KMS-11 (cell line): ENCODE measurements at regions not wholly inside any gene's neighbourhood (a gene's known extent, or its start where the extent isn't known, plus 50 kb on each side); places are given as distances from the start of the nearest gene placed in this dataset.

Experiments used
- H2AFZ ChIP-seq: fragments of 200-600 bp; sonication (generic); 2 replicates; pipeline ENCODE4 v1.6.1; 2016; ENCODE audit warnings: antibody characterized with exemption, mixed run types, low read depth
- H3K27ac ChIP-seq: fragments of 200-600 bp; sonication (generic); 2 replicates; pipeline ENCODE4 v1.6.1; 2016; ENCODE audit warnings: mild to moderate bottlenecking, mixed run types
- H3K27me3 ChIP-seq: fragments of 200-600 bp; sonication (generic); 2 replicates; pipeline ENCODE4 v1.6.1; 2017; ENCODE audit warnings: mild to moderate bottlenecking, low read depth, mixed run types, moderate library complexity; ENCODE audit not compliant: insufficient read depth
- H3K36me3 ChIP-seq: fragments of 200-600 bp; sonication (generic); 2 replicates; pipeline ENCODE4 v1.6.1; 2017; ENCODE audit warnings: mild to moderate bottlenecking, mixed run types; ENCODE audit not compliant: insufficient read depth
- H3K4me1 ChIP-seq: fragments of 200-600 bp; sonication (generic); 2 replicates; pipeline ENCODE4 v1.6.1; 2016; ENCODE audit warnings: mild to moderate bottlenecking, low read depth, mixed run types; ENCODE audit not compliant: poor library complexity, severe bottlenecking
- H3K4me2 ChIP-seq: fragments of 200-600 bp; sonication (generic); 2 replicates; pipeline ENCODE4 v1.7.0; 2016; ENCODE audit warnings: mild to moderate bottlenecking, mixed run types
- H3K4me3 ChIP-seq: fragments of 200-600 bp; sonication (generic); IDR thresholded peaks from 2 replicates; pipeline ENCODE4 v1.6.1; 2017; ENCODE audit warnings: low read depth, low read length, mixed read lengths; ENCODE audit not compliant: insufficient read depth
- H3K79me2 ChIP-seq: fragments of 200-600 bp; sonication (generic); 2 replicates; pipeline ENCODE4 v1.6.1; 2016; ENCODE audit warnings: low read depth, mixed run types; ENCODE audit not compliant: insufficient read depth
- H3K9ac ChIP-seq: fragments of 200-600 bp; sonication (generic); 2 replicates; pipeline ENCODE4 v1.6.1; 2016; ENCODE audit warnings: mild to moderate bottlenecking, mixed run types
- H4K20me1 ChIP-seq: fragments of 200-600 bp; sonication (generic); 2 replicates; pipeline ENCODE4 v1.6.1; 2016; ENCODE audit warnings: mild to moderate bottlenecking, mixed run types; ENCODE audit not compliant: insufficient read depth
- TF ChIP-seq, protein P1 (sequence below): fragments of 200-600 bp; sonication (generic); conservative IDR thresholded peaks from 2 replicates; pipeline ENCODE4 v1.6.1; 2017; ENCODE audit warnings: low read depth, mild to moderate bottlenecking, antibody characterized with exemption, low read length, moderate library complexity, mixed read lengths

DNA sequence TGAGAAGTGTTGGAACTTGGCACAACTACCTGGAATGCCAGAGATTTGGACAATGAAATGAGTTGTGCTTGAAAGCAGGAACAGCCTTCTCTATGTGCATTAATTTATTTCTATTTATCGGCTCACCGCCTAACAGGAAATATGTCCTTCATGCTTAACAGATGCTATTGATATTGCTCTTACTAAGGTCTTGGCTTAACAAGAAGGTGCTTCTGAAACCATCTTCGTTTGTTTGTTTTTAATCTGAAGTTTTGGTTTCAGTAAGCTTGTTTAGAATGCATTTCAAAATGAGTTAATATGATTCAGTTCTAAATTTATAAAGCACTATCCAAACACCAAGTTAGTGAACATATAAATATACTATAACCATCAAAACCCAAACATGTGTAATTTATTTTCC, 898.3 kb upstream of the B3GALT2 start:
- no peaks in the 10 kb centered on the region for H3K27me3 ChIP-seq
- no peaks in the 10 kb centered on the region for H3K36me3 ChIP-seq
- H3K27ac ChIP-seq, result no peak overlapping the region
- H3K4me3 ChIP-seq, result no peak overlapping the region
- H3K79me2 ChIP-seq, result no peaks in the 10 kb centered on the region
- H3K9ac ChIP-seq, result no peak overlapping the region
- no peak overlapping the region for H3K4me2 ChIP-seq
- TF ChIP-seq, protein P1, sequence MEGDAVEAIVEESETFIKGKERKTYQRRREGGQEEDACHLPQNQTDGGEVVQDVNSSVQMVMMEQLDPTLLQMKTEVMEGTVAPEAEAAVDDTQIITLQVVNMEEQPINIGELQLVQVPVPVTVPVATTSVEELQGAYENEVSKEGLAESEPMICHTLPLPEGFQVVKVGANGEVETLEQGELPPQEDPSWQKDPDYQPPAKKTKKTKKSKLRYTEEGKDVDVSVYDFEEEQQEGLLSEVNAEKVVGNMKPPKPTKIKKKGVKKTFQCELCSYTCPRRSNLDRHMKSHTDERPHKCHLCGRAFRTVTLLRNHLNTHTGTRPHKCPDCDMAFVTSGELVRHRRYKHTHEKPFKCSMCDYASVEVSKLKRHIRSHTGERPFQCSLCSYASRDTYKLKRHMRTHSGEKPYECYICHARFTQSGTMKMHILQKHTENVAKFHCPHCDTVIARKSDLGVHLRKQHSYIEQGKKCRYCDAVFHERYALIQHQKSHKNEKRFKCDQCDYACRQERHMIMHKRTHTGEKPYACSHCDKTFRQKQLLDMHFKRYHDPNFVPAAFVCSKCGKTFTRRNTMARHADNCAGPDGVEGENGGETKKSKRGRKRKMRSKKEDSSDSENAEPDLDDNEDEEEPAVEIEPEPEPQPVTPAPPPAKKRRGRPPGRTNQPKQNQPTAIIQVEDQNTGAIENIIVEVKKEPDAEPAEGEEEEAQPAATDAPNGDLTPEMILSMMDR, result no peak
- H3K4me1 ChIP-seq, result no peaks in the 10 kb centered on the region
- no peaks in the 10 kb centered on the region for H4K20me1 ChIP-seq
- no peak overlapping the region for H2AFZ ChIP-seq

DNA sequence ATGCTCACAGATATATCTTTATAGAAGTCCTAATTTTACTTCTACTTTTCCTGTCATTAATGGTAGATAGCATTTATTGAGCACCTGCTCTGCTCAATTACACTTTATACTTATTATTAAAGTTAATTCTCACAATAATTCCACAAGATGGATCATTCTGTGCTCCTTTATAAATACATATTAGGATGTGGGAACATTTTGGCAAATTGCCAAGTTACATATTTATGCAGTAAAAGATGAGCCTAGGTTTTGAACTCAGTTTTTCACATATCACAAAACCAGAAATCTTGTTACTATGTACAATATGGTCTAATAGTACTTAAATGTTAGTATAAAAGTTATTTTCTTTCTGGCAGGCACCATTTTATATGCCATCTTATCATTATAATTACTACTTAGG, 895.0 kb upstream of the B3GALT2 start:
- Histone ChIP-seq H3K4me2 (no peak overlapping the region), H3K4me1 (no peaks in the 10 kb centered on the region), H3K27ac (no peak overlapping the region), H4K20me1 (no peaks in the 10 kb centered on the region), H3K27me3 (no peaks in the 10 kb centered on the region), H3K9ac (no peak overlapping the region), H3K79me2 (no peaks in the 10 kb centered on the region), H3K4me3 (no peak overlapping the region), H3K36me3 (no peaks in the 10 kb centered on the region), H2AFZ (no peak overlapping the region)
- TF ChIP-seq, protein P1, result no peak

DNA sequence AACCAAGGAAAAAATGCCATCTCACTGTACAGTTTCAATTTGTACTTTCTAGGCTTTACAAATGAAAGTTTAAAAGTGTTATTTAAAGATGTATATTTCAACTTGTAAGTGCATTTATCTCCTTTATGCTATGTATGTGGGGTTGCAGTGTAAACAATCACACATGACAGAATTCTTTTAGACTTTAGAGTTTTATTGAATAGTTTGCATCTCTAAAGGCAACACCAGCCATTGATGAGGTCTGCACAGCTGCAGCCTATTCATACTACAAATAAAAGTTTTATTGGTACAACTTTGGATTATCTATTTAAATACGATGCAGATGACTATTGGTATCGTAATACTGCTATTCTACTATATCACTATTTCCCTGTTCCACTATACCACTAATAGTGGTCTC, 894.4 kb upstream of the B3GALT2 start:
- Histone ChIP-seq H3K27me3 (no peaks in the 10 kb centered on the region), H3K4me3 (no peak overlapping the region), H3K36me3 (no peaks in the 10 kb centered on the region), H3K4me2 (no peak overlapping the region), H4K20me1 (no peaks in the 10 kb centered on the region), H3K4me1 (no peaks in the 10 kb centered on the region), H3K9ac (no peak overlapping the region), H3K79me2 (no peaks in the 10 kb centered on the region), H3K27ac (no peak overlapping the region), H2AFZ (no peak overlapping the region)
- TF ChIP-seq, protein P1, result no peak

DNA sequence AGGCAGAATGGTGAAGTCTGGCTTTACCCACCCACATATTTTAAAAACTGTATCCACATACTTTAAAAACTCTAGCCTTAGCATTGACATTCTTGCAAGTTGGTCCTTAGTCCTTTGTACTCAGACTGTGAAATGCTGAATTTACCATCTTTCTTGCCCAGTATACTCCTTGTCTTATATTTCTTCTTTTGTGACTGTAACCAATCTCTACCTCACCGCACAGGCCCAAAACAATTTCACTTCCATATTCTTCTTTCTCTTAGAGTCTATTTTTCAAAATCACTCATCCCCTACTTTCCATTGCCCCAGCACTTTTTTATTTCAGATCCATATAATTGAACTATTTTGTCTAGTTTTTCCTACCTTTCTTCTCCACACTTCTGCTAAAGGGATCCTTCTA, 892.4 kb upstream of the B3GALT2 start:
- no peaks in the 10 kb centered on the region for H3K36me3 ChIP-seq
- H4K20me1 ChIP-seq, result no peaks in the 10 kb centered on the region
- no peak overlapping the region for H2AFZ ChIP-seq

More for the DNA sequence above, 892.4 kb upstream of the B3GALT2 start:
- TF ChIP-seq, protein P1, result no peak
- H3K4me3 ChIP-seq, result no peak overlapping the region
- no peak overlapping the region for H3K4me2 ChIP-seq
- no peak overlapping the region for H3K9ac ChIP-seq
- H3K27ac ChIP-seq, result no peak overlapping the region
- no peaks in the 10 kb centered on the region for H3K79me2 ChIP-seq
- no peaks in the 10 kb centered on the region for H3K27me3 ChIP-seq
- H3K4me1 ChIP-seq, result no peaks in the 10 kb centered on the region
